ENCODE measurements at regions not wholly inside any gene's neighbourhood (a gene's known extent, or its start where the extent isn't known, plus 50 kb on each side); places are given as distances from the start of the nearest gene placed in this dataset.
"Not testable (repeated sequence)": the region's sequence is repeated elsewhere in the genome, so short reads cannot be mapped to it uniquely, and the experiment has no call there.

- H3K9me3 ChIP-seq (ENCODE audit: control insufficient read depth in 4 of 4, low read length in 3 of 4): no peaks in the 10 kb centered on the region
- no peaks in the 10 kb centered on the region for H3K36me3 ChIP-seq (ENCODE audit: control insufficient read depth in 4 of 4, insufficient read depth in 3 of 4, low read depth in 1 of 4, low read length in 3 of 4)
- H3K27me3 ChIP-seq (ENCODE audit: control insufficient read depth in 4 of 4, insufficient read depth in 4 of 4, low read length in 3 of 4): no peaks in the 10 kb centered on the region
- H3K4me1 ChIP-seq (ENCODE audit: control insufficient read depth in 4 of 4, insufficient read depth in 4 of 4, low read length in 3 of 4): no peaks in the 10 kb centered on the region
- TF ChIP-seq REST (IDR thresholded peaks at IDR 0.05): no peak
- TF ChIP-seq HNF4A (conservative IDR thresholded peaks at IDR 0.05): no peak
- no peak for TF ChIP-seq JUND (IDR thresholded peaks at IDR 0.05)
- TF ChIP-seq MAX (IDR thresholded peaks at IDR 0.05): no peak
- no peak for TF ChIP-seq NR2F2 (IDR thresholded peaks at IDR 0.05)
- no peak for TF ChIP-seq FOXA1 (IDR thresholded peaks at IDR 0.05)
- TF ChIP-seq RXRA (IDR thresholded peaks at IDR 0.05): no peak
- no peak for TF ChIP-seq FOXA2 (IDR thresholded peaks at IDR 0.05)
- no peak for TF ChIP-seq SP1 (IDR thresholded peaks at IDR 0.05)
- no peak for TF ChIP-seq RAD21 (IDR thresholded peaks at IDR 0.05)
- TF ChIP-seq ATF3 (IDR thresholded peaks at IDR 0.05): no peak
- TF ChIP-seq GABPA (IDR thresholded peaks at IDR 0.05 in 1 of 2, conservative IDR thresholded peaks at IDR 0.05 in 1 of 2): no peak
- no peak for TF ChIP-seq TAF1 (conservative IDR thresholded peaks at IDR 0.05)
- H3K9ac ChIP-seq (ENCODE audit: low read depth in 1 of 2, low read length in 2 of 2): no peak overlapping the region
- H3K27ac ChIP-seq (ENCODE audit: low read depth in 1 of 2, low read length in 2 of 2): no peak overlapping the region
- DNase-seq (ENCODE audit: low spot score): no peak
- no peak overlapping the region for H3K4me3 ChIP-seq (ENCODE audit: low read depth in 1 of 3, low read length in 3 of 3)
- 90% methylated on average over 3 of the region's 3 CpGs for WGBS
Observed at GRCh38 chr6:135608031-135608430, 110.5 kb upstream of the AHI1 start.

- not testable (repeated sequence) for H3K36me3 ChIP-seq (ENCODE audit: control insufficient read depth in 4 of 4, insufficient read depth in 3 of 4, low read depth in 1 of 4, low read length in 3 of 4); DNase-seq (ENCODE audit: low spot score); H3K9me3 ChIP-seq (ENCODE audit: control insufficient read depth in 4 of 4, low read length in 3 of 4); H3K4me1 ChIP-seq (ENCODE audit: control insufficient read depth in 4 of 4, insufficient read depth in 4 of 4, low read length in 3 of 4); H3K9ac ChIP-seq (ENCODE audit: low read depth in 1 of 2, low read length in 2 of 2); H3K4me3 ChIP-seq (ENCODE audit: low read depth in 1 of 3, low read length in 3 of 3); H3K27ac ChIP-seq (ENCODE audit: low read depth in 1 of 2, low read length in 2 of 2); H3K27me3 ChIP-seq (ENCODE audit: control insufficient read depth in 4 of 4, insufficient read depth in 4 of 4, low read length in 3 of 4)
- 87% methylated on average over 6 of the region's 6 CpGs for WGBS
Observed at GRCh38 chr6:135610192-135610591, 112.7 kb upstream of the AHI1 start.

- no peaks in the 10 kb centered on the region for H3K27me3 ChIP-seq (ENCODE audit: control insufficient read depth in 4 of 4, insufficient read depth in 4 of 4, low read length in 3 of 4)
- no peak for DNase-seq (ENCODE audit: low spot score)
- TF ChIP-seq CTCF (IDR thresholded peaks at IDR 0.05; ENCODE audit: low read depth, low read length, missing input control) (no peak), NR2F2 (IDR thresholded peaks at IDR 0.05) (no peak), YY1 (IDR thresholded peaks at IDR 0.05) (no peak), HNF4A (conservative IDR thresholded peaks at IDR 0.05) (no peak)
- H3K9me3 ChIP-seq (ENCODE audit: control insufficient read depth in 4 of 4, low read length in 3 of 4): no peaks in the 10 kb centered on the region
- no peaks in the 10 kb centered on the region for H3K36me3 ChIP-seq (ENCODE audit: control insufficient read depth in 4 of 4, insufficient read depth in 3 of 4, low read depth in 1 of 4, low read length in 3 of 4)
- no peak overlapping the region for H3K4me3 ChIP-seq (ENCODE audit: low read depth in 1 of 3, low read length in 3 of 3)
- H3K9ac ChIP-seq (ENCODE audit: low read depth in 1 of 2, low read length in 2 of 2): no peak overlapping the region
- 83% methylated on average over 2 of the region's 2 CpGs for WGBS
- no peaks in the 10 kb centered on the region for H3K4me1 ChIP-seq (ENCODE audit: control insufficient read depth in 4 of 4, insufficient read depth in 4 of 4, low read length in 3 of 4)
- H3K27ac ChIP-seq (ENCODE audit: low read depth in 1 of 2, low read length in 2 of 2): no peak overlapping the region
Observed at GRCh38 chr6:135616655-135617054, 119.1 kb upstream of the AHI1 start.
